ENCODE measurements at regions not wholly inside any gene's neighbourhood (a gene's known extent, or its start where the extent isn't known, plus 50 kb on each side); places are given as distances from the start of the nearest gene placed in this dataset.

DNA sequence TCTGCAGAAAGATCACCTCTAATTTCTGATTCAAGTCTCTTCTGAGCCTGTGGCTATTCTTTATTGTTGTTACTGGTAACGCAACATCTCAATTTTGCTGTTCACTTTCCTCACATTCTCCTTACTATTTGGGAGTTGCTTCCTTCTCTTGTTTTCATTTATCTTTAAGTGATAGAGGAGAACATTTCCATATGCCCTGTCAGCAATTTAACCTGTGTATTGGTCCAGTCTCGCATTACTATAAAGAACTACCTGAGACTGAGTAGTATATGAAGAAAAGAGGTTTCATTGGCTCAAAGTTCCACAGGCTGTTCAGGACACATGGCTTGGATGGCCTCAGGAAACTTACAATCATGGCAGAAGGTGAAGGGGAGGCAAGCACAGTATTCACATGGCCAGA is 1025.1 kb downstream of the OTOL1 start:
- TF ChIP-seq EZH2 (IDR thresholded peaks at IDR 0.05; ENCODE audit: low read length, missing control alignments): no peak
- TF ChIP-seq, protein P1, sequence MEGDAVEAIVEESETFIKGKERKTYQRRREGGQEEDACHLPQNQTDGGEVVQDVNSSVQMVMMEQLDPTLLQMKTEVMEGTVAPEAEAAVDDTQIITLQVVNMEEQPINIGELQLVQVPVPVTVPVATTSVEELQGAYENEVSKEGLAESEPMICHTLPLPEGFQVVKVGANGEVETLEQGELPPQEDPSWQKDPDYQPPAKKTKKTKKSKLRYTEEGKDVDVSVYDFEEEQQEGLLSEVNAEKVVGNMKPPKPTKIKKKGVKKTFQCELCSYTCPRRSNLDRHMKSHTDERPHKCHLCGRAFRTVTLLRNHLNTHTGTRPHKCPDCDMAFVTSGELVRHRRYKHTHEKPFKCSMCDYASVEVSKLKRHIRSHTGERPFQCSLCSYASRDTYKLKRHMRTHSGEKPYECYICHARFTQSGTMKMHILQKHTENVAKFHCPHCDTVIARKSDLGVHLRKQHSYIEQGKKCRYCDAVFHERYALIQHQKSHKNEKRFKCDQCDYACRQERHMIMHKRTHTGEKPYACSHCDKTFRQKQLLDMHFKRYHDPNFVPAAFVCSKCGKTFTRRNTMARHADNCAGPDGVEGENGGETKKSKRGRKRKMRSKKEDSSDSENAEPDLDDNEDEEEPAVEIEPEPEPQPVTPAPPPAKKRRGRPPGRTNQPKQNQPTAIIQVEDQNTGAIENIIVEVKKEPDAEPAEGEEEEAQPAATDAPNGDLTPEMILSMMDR (conservative IDR thresholded peaks at IDR 0.05 in 1 of 2, IDR thresholded peaks at IDR 0.05 in 1 of 2; ENCODE audit: low read depth in 1 of 2, low read length in 2 of 2): no peak
